GM10266 (cell line): ENCODE measurements at regions not wholly inside any gene's neighbourhood (a gene's known extent, or its start where the extent isn't known, plus 50 kb on each side); places are given as distances from the start of the nearest gene placed in this dataset.

Source experiments
- DNase-seq: peaks from one replicate; pipeline ENCODE4 v3.0.0; 2012; ENCODE audit errors: extremely low spot score
- CTCF ChIP-seq: IDR thresholded peaks from 2 replicates; pipeline ENCODE4 v1.5.1; 2012; ENCODE audit warnings: mild to moderate bottlenecking, low read depth; ENCODE audit not compliant: control insufficient read depth, insufficient read depth; ENCODE audit errors: missing control alignments

- DNase-seq, result no peak
- no peak for TF ChIP-seq CTCF
Measured at GRCh38 chr15:69834267-69834666, 263.4 kb downstream of the TLE3 start.

GRCh38 chr15:69834761-69835160, 263.0 kb downstream of the TLE3 start:
- no peak for DNase-seq

DNA sequence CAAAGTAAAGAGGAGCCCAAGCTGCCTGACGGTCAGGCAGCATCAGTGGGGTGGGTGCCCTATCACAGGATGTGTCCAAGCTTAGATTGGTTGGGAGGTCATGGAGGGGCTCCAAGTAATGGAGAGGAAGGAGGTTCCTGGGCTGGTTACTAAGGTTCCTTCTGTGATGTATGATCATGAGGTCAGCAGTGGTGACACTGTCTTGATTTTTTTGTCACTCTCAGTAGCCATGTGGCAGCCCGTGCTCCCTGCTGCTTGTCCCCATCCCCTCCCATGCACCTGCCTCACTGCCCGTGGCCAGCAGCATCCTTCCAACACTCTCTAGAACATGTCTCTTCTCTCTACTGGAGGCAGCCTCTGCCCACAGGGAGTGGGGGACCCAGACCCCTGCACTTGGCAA, 261.7 kb downstream of the TLE3 start:
- no peak for TF ChIP-seq CTCF
- no peak for DNase-seq

More at GRCh38 chr15:69834761-69835160, 263.0 kb downstream of the TLE3 start:
- TF ChIP-seq CTCF, result no peak

GRCh38 chr15:69836526-69837230, 261.0 kb downstream of the TLE3 start:
- no peak for DNase-seq
- TF ChIP-seq CTCF, result no peak

DNA sequence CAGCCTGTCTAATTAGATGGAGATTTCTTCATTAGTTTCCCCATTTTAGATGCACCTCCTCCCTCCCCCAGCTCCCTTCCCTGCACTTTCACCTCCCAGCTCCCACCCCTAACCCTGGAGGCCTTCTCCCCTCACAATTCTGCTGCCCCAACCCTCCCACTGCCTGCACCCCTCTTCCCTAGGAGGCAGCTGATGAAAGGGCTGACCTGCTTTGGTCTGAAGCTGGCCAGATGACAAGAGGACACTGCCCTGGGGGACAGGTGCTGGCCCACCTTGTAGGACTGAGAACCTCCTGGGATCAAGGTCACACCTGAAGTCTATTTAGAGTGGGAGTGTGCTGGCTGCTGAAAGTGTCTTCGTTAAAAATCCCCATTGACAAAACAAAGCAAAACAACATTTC, 259.4 kb downstream of the TLE3 start:
- DNase-seq, result no peak
- no peak for TF ChIP-seq CTCF

GRCh38 chr15:69838994-69839393, 258.7 kb downstream of the TLE3 start:
- TF ChIP-seq CTCF, result no peak
- no peak for DNase-seq

DNA sequence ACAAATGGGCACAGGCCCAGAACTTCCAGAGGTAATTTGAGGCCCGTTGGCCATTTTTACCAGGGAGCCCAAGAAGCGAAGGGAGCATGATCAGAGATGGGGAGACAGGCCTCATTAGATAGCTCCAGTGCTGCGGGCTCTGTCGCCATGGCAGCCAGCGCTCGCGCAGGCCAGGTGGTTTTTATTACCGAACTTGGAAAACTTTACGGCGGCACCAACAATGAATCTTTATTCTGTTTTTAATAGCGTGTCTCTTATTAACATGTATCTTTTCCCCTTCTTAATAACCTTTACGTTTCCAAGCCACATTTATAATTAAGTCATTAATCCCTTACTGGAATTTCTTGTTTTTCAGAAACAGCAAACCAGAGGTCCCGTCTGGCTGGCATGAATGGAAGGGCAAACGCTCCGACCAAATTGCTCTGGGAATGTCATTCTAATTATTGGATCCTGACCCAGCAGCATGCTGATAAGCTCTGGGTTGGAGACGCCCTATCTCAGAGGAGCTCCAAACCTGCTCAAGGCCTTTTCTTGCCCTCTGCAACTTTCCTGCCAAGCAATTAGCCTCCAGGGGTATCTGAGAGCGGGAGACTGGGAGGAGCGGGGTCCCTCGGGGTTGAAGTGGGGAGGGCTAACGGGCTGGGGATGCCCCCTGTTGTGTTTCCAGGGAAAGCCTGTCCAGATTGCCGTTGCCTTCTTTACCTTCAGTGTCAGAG, 256.4 kb downstream of the TLE3 start:
- TF ChIP-seq CTCF, result no peak
- DNase-seq, result no peak
